ENCODE measurements at regions not wholly inside any gene's neighbourhood (a gene's known extent, or its start where the extent isn't known, plus 50 kb on each side); places are given as distances from the start of the nearest gene placed in this dataset.

- no peak for DNase-seq (ENCODE audit: low read depth in 2 of 3, low spot score in 2 of 3)
Observed at GRCh38 chr22:49325531-49326395, 501.9 kb downstream of the BRD1 start.

GRCh38 chr22:49324527-49325491 lies 502.9 kb downstream of the BRD1 start:
- no peak for DNase-seq (ENCODE audit: low read depth in 2 of 3, low spot score in 2 of 3)

GRCh38 chr22:49323751-49324415 lies 503.8 kb downstream of the BRD1 start:
- no peak for DNase-seq (ENCODE audit: low read depth in 2 of 3, low spot score in 2 of 3)

GRCh38 chr22:49322861-49323622 lies 504.6 kb downstream of the BRD1 start:
- DNase-seq (ENCODE audit: low read depth in 2 of 3, low spot score in 2 of 3), result no peak

GRCh38 chr22:49322231-49322630 lies 505.4 kb downstream of the BRD1 start:
- DNase-seq (ENCODE audit: low read depth in 2 of 3, low spot score in 2 of 3), result no peak

GRCh38 chr22:49321477-49322055 lies 506.1 kb downstream of the BRD1 start:
- no peak for DNase-seq (ENCODE audit: low read depth in 2 of 3, low spot score in 2 of 3)

GRCh38 chr22:49320714-49321476 lies 506.8 kb downstream of the BRD1 start:
- DNase-seq (ENCODE audit: low read depth in 2 of 3, low spot score in 2 of 3), result no peak

- no peak for DNase-seq (ENCODE audit: low read depth in 2 of 3, low spot score in 2 of 3)
Observed at GRCh38 chr22:49317369-49317768, 510.3 kb downstream of the BRD1 start.

- DNase-seq (ENCODE audit: low read depth in 2 of 3, low spot score in 2 of 3), result no peak
Observed at GRCh38 chr22:49312601-49313000, 515.1 kb downstream of the BRD1 start.

GRCh38 chr22:49310354-49310753 lies 517.3 kb downstream of the BRD1 start:
- no peak for DNase-seq (ENCODE audit: low read depth in 2 of 3, low spot score in 2 of 3)

GRCh38 chr22:49308300-49308699 lies 519.4 kb downstream of the BRD1 start:
- no peak for DNase-seq (ENCODE audit: low read depth in 2 of 3, low spot score in 2 of 3)

- DNase-seq (ENCODE audit: low read depth in 2 of 3, low spot score in 2 of 3), result no peak
Observed at GRCh38 chr22:49307870-49308269, 519.8 kb downstream of the BRD1 start.

- DNase-seq (ENCODE audit: low read depth in 2 of 3, low spot score in 2 of 3), result no peak
Observed at GRCh38 chr22:49307481-49307830, 520.2 kb downstream of the BRD1 start.

GRCh38 chr22:49306632-49307480 lies 520.8 kb downstream of the BRD1 start:
- DNase-seq (ENCODE audit: low read depth in 2 of 3, low spot score in 2 of 3), result no peak

GRCh38 chr22:49305966-49306631 lies 521.6 kb downstream of the BRD1 start:
- DNase-seq (ENCODE audit: low read depth in 2 of 3, low spot score in 2 of 3), result no peak

GRCh38 chr22:49305214-49305965 lies 522.3 kb downstream of the BRD1 start:
- DNase-seq (ENCODE audit: low read depth in 2 of 3, low spot score in 2 of 3), result peak; percentile 17 to 56 (median 24)

All from hematopoietic multipotent progenitor cell (in vitro differentiated cells).